K562 (cell line): ENCODE measurements at regions not wholly inside any gene's neighbourhood (a gene's known extent, or its start where the extent isn't known, plus 50 kb on each side); places are given as distances from the start of the nearest gene placed in this dataset.

ENCODE experiments used
- ATAC-seq: fragments of 200-7000 bp; cut with Tn5 transposase; 3 replicates; pipeline ENCODE4 v1.9.1; 2020; ENCODE audit warnings: moderate library complexity
- BruUV-seq: library from RNA; stranded (reverse); fragments of 400-500 nt; replicated peaks from 2 replicates; lab custom pipeline; 2021; lab: Mats Ljungman, UMichigan
- CTCF ChIA-PET: fragments of 300-600 bp; formaldehyde crosslinking; extraction: SDS; loops from one replicate; lab custom pipeline; 2021; ENCODE audit warnings: low intra/inter-chr PET ratio; lab: Yijun Ruan, JAX
- POLR2A ChIA-PET: fragments of 300-600, 350-650 bp; sonication (Branson Sonifier 250); formaldehyde crosslinking; extraction: SDS; loops from one replicate; lab custom pipeline; 2021; ENCODE audit warnings: antibody characterized with exemption, inconsistent platforms; lab: Yijun Ruan, JAX
- DNase-seq, 4 experiments: peaks; one replicate each; pipeline versions ENCODE4 v3.0.0 to v3.0.0-alpha.2; 2011 to 2018; ENCODE audit warnings: low spot score in 3 of 4, mixed read lengths in 3 of 4; ENCODE audit errors: extremely low read depth in 1 of 4
- FAIRE-seq: peaks from 2 replicates; lab custom pipeline; 2011; peaks lifted over from hg19 to GRCh38; lab: Jason Lieb, UNC
- H2AFZ ChIP-seq: 2 replicates; pipeline ENCODE4 v1.6.0; 2011; ENCODE audit warnings: low read depth, low read length, control low read depth, inconsistent platforms
- H3K27ac ChIP-seq: fragments of 200-600 bp; 3 replicates; pipeline ENCODE4 v1.8.0; 2011; ENCODE audit warnings: low read depth, mild to moderate bottlenecking, control low read depth, inconsistent platforms, low read length, moderate library complexity, mixed read lengths; ENCODE audit errors: extremely low read depth
- H3K27me3 ChIP-seq, 2 experiments: fragments of 300-600 bp in 1 of 2; 2 replicates in 1 of 2; 3 replicates in 1 of 2; pipeline versions ENCODE4 v1.6.0 to v1.8.0; 2011; ENCODE audit warnings: inconsistent platforms in 2 of 2, low read length in 2 of 2, mild to moderate bottlenecking in 1 of 2, mixed read lengths in 1 of 2, moderate library complexity in 1 of 2; ENCODE audit not compliant: control insufficient read depth in 2 of 2, insufficient read depth in 2 of 2
- H3K36me3 ChIP-seq: fragments of 300-600 bp; 3 replicates; pipeline ENCODE4 v1.8.0; 2011; ENCODE audit warnings: mild to moderate bottlenecking, low read length, inconsistent platforms; ENCODE audit not compliant: control insufficient read depth, insufficient read depth
- H3K4me1 ChIP-seq, 2 experiments: fragments of 200-600 bp in 1 of 2; replicated peaks in 1 of 2; 2 replicates in 1 of 2; 3 replicates in 1 of 2; pipeline versions ENCODE4 v1.5.1 to v1.8.0; 2011; ENCODE audit warnings: inconsistent platforms in 2 of 2, low read length in 2 of 2, mild to moderate bottlenecking in 1 of 2, mixed read lengths in 1 of 2, moderate library complexity in 1 of 2; ENCODE audit not compliant: control insufficient read depth in 2 of 2, insufficient read depth in 2 of 2
- H3K4me2 ChIP-seq: 2 replicates; pipeline ENCODE4 v1.6.1; 2011; ENCODE audit warnings: low read length, control low read depth, inconsistent platforms, mixed read lengths; ENCODE audit not compliant: insufficient read depth
- H3K4me3 ChIP-seq: fragments of 200-600 bp; sonication (generic), shearing (Covaris generic); 2 replicates; pipeline ENCODE4 v1.5.1; 2016; ENCODE audit warnings: control low read depth, inconsistent platforms
- H3K79me2 ChIP-seq: fragments of 200-600 bp; 3 replicates; pipeline ENCODE4 v1.8.0; 2011; ENCODE audit warnings: low read length, inconsistent platforms; ENCODE audit not compliant: control insufficient read depth, insufficient read depth
- H3K9ac ChIP-seq, 2 experiments: 2 replicates each; pipeline versions ENCODE4 v1.6.0 to v1.6.1; 2011; ENCODE audit warnings: low read depth in 2 of 2, low read length in 2 of 2, control low read depth in 1 of 2, inconsistent platforms in 1 of 2, mild to moderate bottlenecking in 1 of 2, mixed read lengths in 1 of 2; ENCODE audit not compliant: insufficient read depth in 1 of 2
- H3K9me1 ChIP-seq: one replicate; pipeline ENCODE4 v1.6.0; 2011; ENCODE audit warnings: inconsistent platforms, mild to moderate bottlenecking, low read length, moderate library complexity; ENCODE audit not compliant: control insufficient read depth, insufficient read depth
- H3K9me3 ChIP-seq: replicated peaks from 2 replicates; pipeline ENCODE4 v1.5.1; 2011; ENCODE audit warnings: low read depth, low read length, inconsistent platforms; ENCODE audit not compliant: control insufficient read depth, insufficient read depth
- H4K20me1 ChIP-seq: replicated peaks from 2 replicates; pipeline ENCODE4 v1.6.1; 2011; ENCODE audit warnings: low read length, inconsistent platforms, mixed read lengths; ENCODE audit not compliant: control insufficient read depth, insufficient read depth
- CAMTA2 ChIP-seq: fragments of 250-450 bp; sonication (Bioruptor Pico); conservative IDR thresholded peaks from 2 replicates; pipeline ENCODE4 v1.5.1; 2022
- CBFA2T3 ChIP-seq: fragments of 450-650 bp; IDR thresholded peaks from 2 replicates; pipeline ENCODE4 v1.6.1; 2017
- CHAMP1 ChIP-seq: fragments of 450-650 bp; IDR thresholded peaks from 2 replicates; pipeline ENCODE4 v1.6.1; 2016; ENCODE audit warnings: mild to moderate bottlenecking
- CHCHD3 ChIP-seq: fragments of 250-450 bp; sonication (Bioruptor Pico); IDR thresholded peaks from 2 replicates; pipeline ENCODE4 v2.1.2; 2022; ENCODE audit warnings: mild to moderate bottlenecking
- MTF1 ChIP-seq: fragments of 250-450 bp; sonication (Bioruptor Pico); IDR thresholded peaks from 2 replicates; pipeline ENCODE4 v1.9.0; 2021; ENCODE audit warnings: moderate library complexity, mild to moderate bottlenecking, inconsistent platforms, borderline replicate concordance
- NCOA4 ChIP-seq: fragments of 450-650 bp; IDR thresholded peaks from 2 replicates; pipeline ENCODE4 v1.6.1; 2018; ENCODE audit warnings: mild to moderate bottlenecking; ENCODE audit not compliant: partially characterized antibody
- POLR2G ChIP-seq: fragments of 200-400 bp; formaldehyde crosslinking; IDR thresholded peaks from 2 replicates; pipeline ENCODE4 v1.6.1; 2017; ENCODE audit warnings: low read depth, mild to moderate bottlenecking, antibody characterized with exemption, low read length, moderate library complexity
- RBM34 ChIP-seq: fragments of 200-400 bp; formaldehyde crosslinking; IDR thresholded peaks from 2 replicates; pipeline ENCODE4 v1.6.1; 2018; ENCODE audit warnings: low read length, borderline replicate concordance; ENCODE audit not compliant: insufficient read depth
- SOX6 ChIP-seq: fragments of 450-650 bp; IDR thresholded peaks from 2 replicates; pipeline ENCODE4 v1.6.1; 2014; ENCODE audit warnings: mild to moderate bottlenecking
- VEZF1 ChIP-seq: fragments of 200-800 bp; sonication (Bioruptor generic); IDR thresholded peaks from 2 replicates; pipeline ENCODE4 v1.6.1; 2017; ENCODE audit warnings: missing genetic modification characterization, missing compliant biosample characterization
- ZBTB7A ChIP-seq: IDR thresholded peaks from 2 replicates; pipeline ENCODE4 v1.6.1; 2011; ENCODE audit warnings: low read depth, mild to moderate bottlenecking, low read length, moderate library complexity, borderline replicate concordance; ENCODE audit not compliant: control insufficient read depth
- ZBTB9 ChIP-seq: fragments of 450-650 bp; formaldehyde crosslinking; IDR thresholded peaks from 2 replicates; pipeline ENCODE4 v1.4.0; 2020; ENCODE audit warnings: mild to moderate bottlenecking, moderate library complexity
- ZFP1 ChIP-seq: fragments of 450-650 bp; formaldehyde crosslinking; IDR thresholded peaks from 2 replicates; pipeline ENCODE4 v1.4.0; 2020; ENCODE audit warnings: mild to moderate bottlenecking, mixed read lengths
- ZNF431 ChIP-seq: sonication (generic); formaldehyde crosslinking; IDR thresholded peaks from 2 replicates; pipeline ENCODE4 v1.8.0; 2022; ENCODE audit warnings: mild to moderate bottlenecking, missing genetic modification reagents
- ZNF699 ChIP-seq: fragments of 250-450 bp; sonication (Bioruptor Pico); IDR thresholded peaks from 2 replicates; pipeline ENCODE4 v1.8.0; 2021; ENCODE audit warnings: mild to moderate bottlenecking, moderate library complexity; ENCODE audit not compliant: insufficient replicate concordance
- WGBS: fragments of 100-300 bp; shearing (Covaris generic); methylation state at CpG from one replicate; pipeline ENCODE4 v1.1.6; 2016; ENCODE audit warnings: low coverage, mixed read lengths; ENCODE audit not compliant: insufficient coverage; ENCODE audit errors: missing lambda C conversion rate; 5-methylcytosine and 5-hydroxymethylcytosine counted together
- in situ Hi-C: fragments of 300-500 bp; cut with MboI; formaldehyde crosslinking; loops from 4 replicates; pipeline ENCODE4 v1.15.0; 2018; ENCODE audit warnings: inconsistent platforms, mixed read lengths
- intact Hi-C: fragments of 100-400 bp; cut with micrococcal nuclease; formaldehyde crosslinking; loops from 2 replicates; pipeline ENCODE4 v1.14.2; 2022

GRCh38 chr7:121795736-121796135, 77.2 kb upstream of the PTPRZ1 start:
- Histone ChIP-seq H3K36me3 (no peaks in the 10 kb centered on the region), H3K9me3 (no peaks in the 10 kb centered on the region), H3K4me1 (no peaks in the 10 kb centered on the region), H3K4me3 (no peak overlapping the region), H3K4me2 (no peak overlapping the region), H3K79me2 (no peaks in the 10 kb centered on the region), H3K27ac (no peak overlapping the region), H3K27me3 (no peaks in the 10 kb centered on the region), H3K9ac (no peak overlapping the region), H2AFZ (no peak overlapping the region), H4K20me1 (no peaks in the 10 kb centered on the region), H3K9me1 (no peaks in the 10 kb centered on the region)
- ChIA-PET CTCF (no interaction called here), POLR2A (interaction anchor here (0.6 kb wide), 1 partner anchor 979 kb away, joined by 3 read pairs; no protein-coding TSS in a partner anchor)
- no TSS peak for BruUV-seq
- intact Hi-C loops: no loop called here
- no peak for DNase-seq
- no peak for FAIRE-seq
- 0% methylated on average over 2 of the region's 2 CpGs for WGBS
- no peak for ATAC-seq
- in situ Hi-C loops: no loop called here
- no peak for TF ChIP-seq NCOA4
- TF ChIP-seq POLR2G: no peak
- TF ChIP-seq CHCHD3: no peak
- no peak for TF ChIP-seq CAMTA2
- no peak for TF ChIP-seq ZNF699 (CRISPR knock-in tag)
- no peak for TF ChIP-seq ZNF431 (CRISPR knock-in tag)
- no peak for TF ChIP-seq ZFP1
- no peak for TF ChIP-seq ZBTB7A
- TF ChIP-seq CHAMP1: no peak
- TF ChIP-seq ZBTB9: no peak
- no peak for TF ChIP-seq MTF1 (CRISPR knock-in tag)
- TF ChIP-seq CBFA2T3: no peak
- no peak for TF ChIP-seq VEZF1
- no peak for TF ChIP-seq RBM34
- TF ChIP-seq SOX6: no peak
